B cell (primary cell): ENCODE measurements at regions not wholly inside any gene's neighbourhood (a gene's known extent, or its start where the extent isn't known, plus 50 kb on each side); places are given as distances from the start of the nearest gene placed in this dataset.

ENCODE experiments used
- ATAC-seq: fragments of 200-7000 bp; cut with Tn5 transposase; one replicate; pipeline ENCODE4 v1.10.0; 2021; ENCODE audit warnings: low read depth, mild to moderate bottlenecking, moderate number of reproducible peaks, moderate library complexity
- CTCF ChIA-PET: fragments of 350-600 bp; sonication (Branson Sonifier 250); formaldehyde crosslinking; loops from one replicate; lab custom pipeline; 2021; ENCODE audit warnings: antibody characterized with exemption, inconsistent platforms; lab: Charles Lee
- POLR2A ChIA-PET: fragments of 350-600 bp; sonication (Branson Sonifier 250); formaldehyde crosslinking; loops from one replicate; lab custom pipeline; 2021; ENCODE audit warnings: antibody characterized with exemption; lab: Charles Lee
- DNase-seq: peaks from one replicate; pipeline ENCODE4 v3.0.0; 2013
- H2AFZ ChIP-seq: 2 replicates; pipeline ENCODE4 v1.6.1; 2012; ENCODE audit warnings: mild to moderate bottlenecking, low read depth, low read length; ENCODE audit not compliant: insufficient read depth, poor library complexity, severe bottlenecking
- H3K27ac ChIP-seq, 2 donors: 1 replicate in 1 of 2; 2 replicates in 1 of 2; pipeline ENCODE4 v1.5.1; 2012 to 2013; ENCODE audit warnings: low read length in 2 of 2, mild to moderate bottlenecking in 2 of 2, moderate library complexity in 1 of 2
- H3K27me3 ChIP-seq, 4 experiments: fragments of 200-600 bp in 1 of 4; sonication (generic) in 1 of 4; replicated peaks in 1 of 4; 1 replicate in 2 of 4; 2 replicates in 2 of 4; pipeline versions ENCODE4 v1.6.1 to v1.7.0; 2013 to 2016; ENCODE audit warnings: low read length in 3 of 4, mild to moderate bottlenecking in 2 of 4, mixed read lengths in 1 of 4, moderate library complexity in 1 of 4; ENCODE audit not compliant: insufficient read depth in 4 of 4, control insufficient read depth in 3 of 4; ENCODE audit errors: control extremely low read depth in 1 of 4
- H3K36me3 ChIP-seq, 2 experiments: replicated peaks in 1 of 2; 1 replicate in 1 of 2; 2 replicates in 1 of 2; pipeline versions ENCODE4 v1.6.1 to v1.7.1; 2013; ENCODE audit warnings: low read length in 1 of 2; ENCODE audit not compliant: insufficient read depth in 2 of 2, control insufficient read depth in 1 of 2; ENCODE audit errors: control extremely low read depth in 1 of 2, extremely low read depth in 1 of 2
- H3K4me1 ChIP-seq, 2 donors: fragments of 200-600 bp in 1 of 2; sonication (generic) in 1 of 2; 1 replicate in 1 of 2; 2 replicates in 1 of 2; pipeline versions ENCODE4 v1.5.1 to v1.6.1; 2013 to 2017; ENCODE audit warnings: low read length in 2 of 2; ENCODE audit not compliant: control insufficient read depth in 2 of 2, insufficient read depth in 2 of 2
- H3K4me2 ChIP-seq: replicated peaks from 2 replicates; pipeline ENCODE3; 2012; ENCODE audit warnings: mild to moderate bottlenecking, low read depth, low read length; ENCODE audit not compliant: poor library complexity, severe bottlenecking
- H3K4me3 ChIP-seq, 5 experiments: fragments of 200-600 bp in 1 of 5; sonication (generic) in 1 of 5; 1 replicate in 3 of 5; 2 replicates in 2 of 5; pipeline versions ENCODE4 v1.5.1 to v1.7.0; 2011 to 2016; ENCODE audit warnings: low read length in 4 of 5, mild to moderate bottlenecking in 4 of 5, low read depth in 2 of 5, control low read depth in 1 of 5, moderate library complexity in 1 of 5; ENCODE audit not compliant: insufficient read depth in 1 of 5; ENCODE audit errors: control extremely low read depth in 1 of 5, extremely low read depth in 1 of 5
- H3K79me2 ChIP-seq: fragments of 200-600 bp; sonication (generic); one replicate; pipeline ENCODE4 v1.6.0; 2016; ENCODE audit warnings: low read length; ENCODE audit not compliant: control insufficient read depth, insufficient read depth
- H3K9ac ChIP-seq: fragments of 200-600 bp; sonication (generic); 2 replicates; pipeline ENCODE4 v1.6.1; 2017; ENCODE audit warnings: mild to moderate bottlenecking, low read length, moderate library complexity
- H3K9me3 ChIP-seq, 3 donors: one replicate each; pipeline versions ENCODE4 v1.6.1 to v1.7.1; 2013; ENCODE audit warnings: low read length in 2 of 3; ENCODE audit not compliant: control insufficient read depth in 2 of 3, insufficient read depth in 1 of 3; ENCODE audit errors: control extremely low read depth in 1 of 3
- H4K20me1 ChIP-seq: 2 replicates; pipeline ENCODE4 v1.6.0; 2012; ENCODE audit warnings: mild to moderate bottlenecking, low read length; ENCODE audit not compliant: insufficient read depth, control insufficient read depth, poor library complexity, severe bottlenecking
- H3K27ac Mint-ChIP-seq: one replicate; pipeline ENCODE4 v1.8.0; 2021; ENCODE audit warnings: mixed read lengths
- H3K27me3 Mint-ChIP-seq: one replicate; pipeline ENCODE4 v1.8.0; 2021; ENCODE audit warnings: mixed read lengths
- H3K4me1 Mint-ChIP-seq: one replicate; pipeline ENCODE4 v1.8.0; 2021; ENCODE audit warnings: mixed read lengths
- H3K4me3 Mint-ChIP-seq: one replicate; pipeline ENCODE4 v1.8.0; 2021; ENCODE audit warnings: mixed read lengths
- H3K9me3 Mint-ChIP-seq: one replicate; pipeline ENCODE4 v1.8.0; 2022; ENCODE audit warnings: mixed read lengths; ENCODE audit not compliant: insufficient read depth
- EZH2 ChIP-seq: IDR thresholded peaks from 2 replicates; pipeline ENCODE4 v1.6.1; 2012; ENCODE audit warnings: borderline replicate concordance, low read depth, mild to moderate bottlenecking, moderate library complexity, low read length; ENCODE audit not compliant: insufficient read depth, poor library complexity, severe bottlenecking
- WGBS: methylation state at CpG from one replicate; pipeline ENCODE4 v1.1.5; 2013; ENCODE audit warnings: missing lambda C conversion rate; ENCODE audit not compliant: insufficient coverage; 5-methylcytosine and 5-hydroxymethylcytosine counted together
- intact Hi-C: fragments of 100-400 bp; cut with micrococcal nuclease; formaldehyde crosslinking; loops from one replicate; pipeline ENCODE4 v1.10.0; 2022
- TF ChIP-seq, protein P1 (sequence below): fragments of 200-600 bp; IDR thresholded peaks from one replicate; pipeline ENCODE4 v1.8.0; 2022; ENCODE audit warnings: antibody characterized with exemption, mild to moderate bottlenecking

DNA sequence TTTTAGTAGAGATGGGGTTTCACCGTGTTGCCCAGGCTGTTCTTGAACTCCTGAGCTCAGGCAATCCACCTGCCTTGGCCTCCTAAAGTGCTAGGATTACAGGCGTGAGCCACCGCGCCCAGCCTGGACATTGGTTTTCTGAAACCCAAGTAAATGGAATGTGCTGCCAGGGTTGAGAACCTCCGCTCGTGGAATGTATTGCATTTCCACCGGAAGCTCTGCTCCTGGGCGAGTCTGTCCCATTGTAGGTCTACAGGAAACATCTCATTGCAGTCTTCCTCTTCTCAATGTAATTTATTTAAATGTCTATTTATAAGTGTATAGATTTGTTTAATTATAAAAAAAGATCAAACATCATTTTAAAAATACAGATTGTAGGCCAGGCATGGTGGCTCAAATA, 57.4 kb upstream of the HAPSTR1 start:
- CTCF ChIA-PET, result interaction anchor here (0.6 to 3.1 kb wide), 9 partner anchors 8 to 130 kb away, joined by 3 to 8 read pairs (median 4); no protein-coding TSS in a partner anchor
- POLR2A ChIA-PET, result no interaction called here
- TF ChIP-seq, protein P1, sequence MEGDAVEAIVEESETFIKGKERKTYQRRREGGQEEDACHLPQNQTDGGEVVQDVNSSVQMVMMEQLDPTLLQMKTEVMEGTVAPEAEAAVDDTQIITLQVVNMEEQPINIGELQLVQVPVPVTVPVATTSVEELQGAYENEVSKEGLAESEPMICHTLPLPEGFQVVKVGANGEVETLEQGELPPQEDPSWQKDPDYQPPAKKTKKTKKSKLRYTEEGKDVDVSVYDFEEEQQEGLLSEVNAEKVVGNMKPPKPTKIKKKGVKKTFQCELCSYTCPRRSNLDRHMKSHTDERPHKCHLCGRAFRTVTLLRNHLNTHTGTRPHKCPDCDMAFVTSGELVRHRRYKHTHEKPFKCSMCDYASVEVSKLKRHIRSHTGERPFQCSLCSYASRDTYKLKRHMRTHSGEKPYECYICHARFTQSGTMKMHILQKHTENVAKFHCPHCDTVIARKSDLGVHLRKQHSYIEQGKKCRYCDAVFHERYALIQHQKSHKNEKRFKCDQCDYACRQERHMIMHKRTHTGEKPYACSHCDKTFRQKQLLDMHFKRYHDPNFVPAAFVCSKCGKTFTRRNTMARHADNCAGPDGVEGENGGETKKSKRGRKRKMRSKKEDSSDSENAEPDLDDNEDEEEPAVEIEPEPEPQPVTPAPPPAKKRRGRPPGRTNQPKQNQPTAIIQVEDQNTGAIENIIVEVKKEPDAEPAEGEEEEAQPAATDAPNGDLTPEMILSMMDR, result no peak
- no peak for TF ChIP-seq EZH2
- no peak for DNase-seq
- H3K79me2 ChIP-seq, result no peaks in the 10 kb centered on the region
- H3K9me3 Mint-ChIP-seq, result no peaks in the 10 kb centered on the region
- no peak overlapping the region for H3K4me2 ChIP-seq
- no peaks in the 10 kb centered on the region for H4K20me1 ChIP-seq
- H3K27me3 Mint-ChIP-seq, result peaks cover 2% of the 10 kb centered on the region
- no peak overlapping the region for H3K4me3 Mint-ChIP-seq
- H3K9ac ChIP-seq, result no peak overlapping the region
- intact Hi-C loops, result no loop called here
- H3K4me1 Mint-ChIP-seq, result no peaks in the 10 kb centered on the region
- H2AFZ ChIP-seq, result no peak overlapping the region
- peaks cover 0 to 6% (median 0%) of the 10 kb centered on the region in 4 experiments for H3K27me3 ChIP-seq
- 67% methylated on average over 6 of the region's 8 CpGs for WGBS
- ATAC-seq, result no peak
- no peaks in the 10 kb centered on the region for H3K36me3 ChIP-seq
- no peak overlapping the region for H3K4me3 ChIP-seq
- H3K27ac ChIP-seq, result no peak overlapping the region
- no peak overlapping the region for H3K27ac Mint-ChIP-seq
- no peaks in the 10 kb centered on the region for H3K9me3 ChIP-seq
- H3K4me1 ChIP-seq, result no peaks in the 10 kb centered on the region

DNA sequence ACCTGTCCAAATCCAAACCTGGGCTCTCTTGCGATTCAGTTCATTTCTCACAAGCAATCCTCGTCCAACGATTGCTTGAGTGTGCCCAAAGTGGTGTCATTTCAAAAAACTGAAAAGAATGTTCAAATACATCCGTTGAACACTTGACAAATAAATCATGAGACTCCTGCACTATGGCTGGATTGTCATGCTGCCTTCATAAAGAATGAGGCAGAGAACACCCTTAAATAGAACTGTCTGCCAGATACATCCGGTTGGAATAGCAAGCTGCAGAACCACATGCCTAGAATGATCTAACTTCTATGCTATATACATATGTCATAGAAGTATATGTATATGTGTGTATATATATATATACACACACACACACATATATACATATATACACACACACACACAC, 55.4 kb upstream of the HAPSTR1 start:
- intact Hi-C loops, result no loop called here
- no peak overlapping the region for H3K9ac ChIP-seq
- H3K27me3 Mint-ChIP-seq, result peaks cover 2% of the 10 kb centered on the region
- peaks cover 0 to 6% (median 0%) of the 10 kb centered on the region in 4 experiments for H3K27me3 ChIP-seq
- no peak for DNase-seq
- no peaks in the 10 kb centered on the region for H3K36me3 ChIP-seq
- ChIA-PET POLR2A (no interaction called here), CTCF (no interaction called here)
- no peak overlapping the region for H2AFZ ChIP-seq
- TF ChIP-seq, protein P1, result no peak
- no peak for TF ChIP-seq EZH2
- H3K27ac ChIP-seq, result no peak overlapping the region
- no peak overlapping the region for H3K4me3 Mint-ChIP-seq
- no peak overlapping the region for H3K4me2 ChIP-seq
- H3K9me3 Mint-ChIP-seq, result no peaks in the 10 kb centered on the region
- no peaks in the 10 kb centered on the region for H3K4me1 ChIP-seq
- H3K4me3 ChIP-seq, result no peak overlapping the region
- H3K4me1 Mint-ChIP-seq, result no peaks in the 10 kb centered on the region
- 88% methylated on average over 4 of the region's 5 CpGs for WGBS
- H4K20me1 ChIP-seq, result no peaks in the 10 kb centered on the region
- ATAC-seq, result no peak
- no peaks in the 10 kb centered on the region for H3K79me2 ChIP-seq
- H3K27ac Mint-ChIP-seq, result no peak overlapping the region
- H3K9me3 ChIP-seq, result no peaks in the 10 kb centered on the region
